H1 (cell line): ENCODE measurements at regions not wholly inside any gene's neighbourhood (a gene's known extent, or its start where the extent isn't known, plus 50 kb on each side); places are given as distances from the start of the nearest gene placed in this dataset.

Source experiments
- CTCF ChIA-PET: fragments of 300-600 bp; sonication (Branson Sonifier 250); formaldehyde crosslinking; loops from one replicate; lab custom pipeline; 2021; ENCODE audit not compliant: partially characterized antibody; lab: Charles Lee
- POLR2A ChIA-PET: fragments of 300-600 bp; sonication (Branson Sonifier 250); formaldehyde crosslinking; loops from one replicate; lab custom pipeline; 2021; ENCODE audit warnings: inconsistent platforms; ENCODE audit not compliant: partially characterized antibody; lab: Charles Lee
- DNase-seq, 2 experiments: peaks; one replicate each; pipeline versions ENCODE4 v3.0.0 to v3.0.0-alpha.2; 2010 to 2022; ENCODE audit warnings: low spot score in 2 of 2, low read depth in 1 of 2, mixed read lengths in 1 of 2
- FAIRE-seq: peaks from 2 replicates; lab custom pipeline; 2011; peaks lifted over from hg19 to GRCh38; lab: Jason Lieb, UNC
- H2AFZ ChIP-seq: 2 replicates; pipeline ENCODE4 v1.8.1; 2012; ENCODE audit warnings: low read length, inconsistent platforms
- H2AK5ac ChIP-seq: 2 replicates; pipeline ENCODE4 v1.6.1; 2013; ENCODE audit warnings: low read depth, low read length
- H2BK120ac ChIP-seq: replicated peaks from 2 replicates; pipeline ENCODE3; 2013; ENCODE audit warnings: low read depth, low read length, inconsistent platforms
- H2BK12ac ChIP-seq: 2 replicates; pipeline ENCODE4 v1.6.1; 2013; ENCODE audit warnings: low read depth, low read length
- H2BK15ac ChIP-seq: 2 replicates; pipeline ENCODE4 v1.6.1; 2013; ENCODE audit warnings: low read length
- H2BK20ac ChIP-seq: 2 replicates; pipeline ENCODE4 v1.6.1; 2013; ENCODE audit warnings: low read length
- H2BK5ac ChIP-seq: 2 replicates; pipeline ENCODE4 v1.6.1; 2013; ENCODE audit warnings: low read depth, low read length
- H3K14ac ChIP-seq: 2 replicates; pipeline ENCODE4 v1.6.1; 2013; ENCODE audit warnings: inconsistent platforms; ENCODE audit not compliant: insufficient read length
- H3K18ac ChIP-seq: 2 replicates; pipeline ENCODE4 v1.6.1; 2013; ENCODE audit warnings: low read length; ENCODE audit errors: extremely low read depth
- H3K23ac ChIP-seq: 2 replicates; pipeline ENCODE4 v1.6.1; 2013; ENCODE audit warnings: inconsistent platforms; ENCODE audit not compliant: insufficient read length
- H3K23me2 ChIP-seq: 2 replicates; pipeline ENCODE4 v1.6.1; 2013; ENCODE audit warnings: low read depth, low read length
- H3K27ac ChIP-seq: 2 replicates; pipeline ENCODE4 v1.6.1; 2011; ENCODE audit warnings: low read depth, low read length, inconsistent platforms
- H3K27me3 ChIP-seq, 4 experiments: replicated peaks in 1 of 4; 1 replicate in 1 of 4; 2 replicates in 3 of 4; pipeline versions ENCODE4 v1.6.1 to v1.8.1; 2011 to 2013; ENCODE audit warnings: low read length in 3 of 4, mild to moderate bottlenecking in 3 of 4, inconsistent platforms in 2 of 4, mixed read lengths in 2 of 4, moderate library complexity in 1 of 4; ENCODE audit not compliant: control insufficient read depth in 3 of 4, insufficient read depth in 3 of 4; ENCODE audit errors: extremely low read depth in 1 of 4
- H3K36me3 ChIP-seq, 4 experiments: 2 replicates each; pipeline versions ENCODE4 v1.6.1 to v1.8.1; 2011 to 2013; ENCODE audit warnings: mild to moderate bottlenecking in 4 of 4, low read length in 3 of 4, moderate library complexity in 2 of 4, control low read depth in 1 of 4, inconsistent platforms in 1 of 4; ENCODE audit not compliant: insufficient read depth in 4 of 4, control insufficient read depth in 2 of 4
- H3K4ac ChIP-seq: replicated peaks from 2 replicates; pipeline ENCODE3; 2013; ENCODE audit warnings: low read length, low read depth, mixed read lengths, inconsistent platforms; ENCODE audit not compliant: insufficient read length
- H3K4me1 ChIP-seq, 4 experiments: replicated peaks in 1 of 4; 1 replicate in 1 of 4; 2 replicates in 3 of 4; pipeline versions ENCODE4 v1.6.1 to v1.8.1; 2011 to 2013; ENCODE audit warnings: low read length in 3 of 4, inconsistent platforms in 2 of 4, mixed read lengths in 1 of 4; ENCODE audit not compliant: insufficient read depth in 4 of 4, control insufficient read depth in 3 of 4
- H3K4me2 ChIP-seq, 2 experiments: 2 replicates each; pipeline versions ENCODE4 v1.6.1 to v1.8.1; 2011 to 2013; ENCODE audit warnings: low read depth in 2 of 2, low read length in 2 of 2, control low read depth in 1 of 2, inconsistent platforms in 1 of 2, mild to moderate bottlenecking in 1 of 2; ENCODE audit not compliant: insufficient read depth in 1 of 2
- H3K4me3 ChIP-seq, 4 experiments: fragments of 200-600, 300-600 bp in 1 of 4; sonication (generic), shearing (Covaris generic), sonication (Bioruptor Twin) in 1 of 4; 2 replicates each; pipeline versions ENCODE4 v1.5.1 to v1.8.1; 2011 to 2016; ENCODE audit warnings: low read length in 4 of 4, low read depth in 3 of 4, control low read depth in 2 of 4, inconsistent platforms in 2 of 4, mild to moderate bottlenecking in 2 of 4, mixed read lengths in 1 of 4, moderate library complexity in 1 of 4; ENCODE audit not compliant: insufficient read depth in 2 of 4; ENCODE audit errors: extremely low read depth in 1 of 4
- H3K56ac ChIP-seq: replicated peaks from 2 replicates; pipeline ENCODE3; 2013; ENCODE audit warnings: low read depth, mild to moderate bottlenecking, mixed read lengths, low read length, inconsistent platforms; ENCODE audit not compliant: insufficient read length
- H3K79me1 ChIP-seq: 2 replicates; pipeline ENCODE4 v1.6.1; 2013; ENCODE audit warnings: low read depth, low read length, control low read depth
- H3K79me2 ChIP-seq, 2 experiments: 2 replicates each; pipeline versions ENCODE4 v1.6.1 to v1.8.1; 2012 to 2013; ENCODE audit warnings: low read length in 2 of 2, mild to moderate bottlenecking in 2 of 2, inconsistent platforms in 1 of 2; ENCODE audit not compliant: insufficient read depth in 2 of 2, control insufficient read depth in 1 of 2
- H3K9ac ChIP-seq, 4 experiments: replicated peaks in 1 of 4; 1 replicate in 1 of 4; 2 replicates in 3 of 4; pipeline versions ENCODE4 v1.6.1 to v1.8.1; 2011 to 2013; ENCODE audit warnings: low read depth in 3 of 4, low read length in 3 of 4, control low read depth in 2 of 4, mild to moderate bottlenecking in 2 of 4, moderate library complexity in 2 of 4, inconsistent platforms in 1 of 4; ENCODE audit errors: extremely low read depth in 1 of 4
- H3K9me3 ChIP-seq, 2 experiments: 2 replicates each; pipeline versions ENCODE4 v1.6.1 to v1.8.1; 2012 to 2013; ENCODE audit warnings: mild to moderate bottlenecking in 2 of 2, moderate library complexity in 2 of 2, control low read depth in 1 of 2, inconsistent platforms in 1 of 2, low read depth in 1 of 2, low read length in 1 of 2, mixed read lengths in 1 of 2; ENCODE audit not compliant: insufficient read depth in 2 of 2
- H4K20me1 ChIP-seq, 2 experiments: replicated peaks in 1 of 2; 2 replicates each; pipeline versions ENCODE3 to v1.8.1; 2011 to 2013; ENCODE audit warnings: inconsistent platforms in 2 of 2, low read length in 2 of 2, mild to moderate bottlenecking in 1 of 2; ENCODE audit not compliant: insufficient read depth in 2 of 2, control insufficient read depth in 1 of 2
- H4K5ac ChIP-seq: 2 replicates; pipeline ENCODE4 v1.6.1; 2013; ENCODE audit warnings: low read length, low read depth, mixed read lengths, inconsistent platforms; ENCODE audit not compliant: insufficient read length
- H4K8ac ChIP-seq: 2 replicates; pipeline ENCODE4 v1.8.0; 2013; ENCODE audit warnings: mild to moderate bottlenecking, moderate library complexity, low read length, inconsistent platforms; ENCODE audit not compliant: insufficient read depth; ENCODE audit errors: extremely low read depth
- H4K91ac ChIP-seq: replicated peaks from 2 replicates; pipeline ENCODE3; 2013; ENCODE audit warnings: low read length, mixed read lengths, inconsistent platforms; ENCODE audit not compliant: insufficient read length
- EP300 ChIP-seq, 2 experiments: IDR thresholded peaks; 1 replicate in 1 of 2; 2 replicates in 1 of 2; pipeline ENCODE4 v1.6.1; 2011 to 2012; ENCODE audit warnings: low read depth in 2 of 2, low read length in 2 of 2, mild to moderate bottlenecking in 2 of 2, borderline replicate concordance in 1 of 2, inconsistent platforms in 1 of 2, moderate library complexity in 1 of 2
- GTF2F1 ChIP-seq: IDR thresholded peaks from 2 replicates; pipeline ENCODE4 v1.6.1; 2012; ENCODE audit warnings: low read depth, low read length, improper control_type of control experiment, borderline replicate concordance
- JUN ChIP-seq: IDR thresholded peaks from 2 replicates; pipeline ENCODE4 v1.6.1; 2011; ENCODE audit warnings: low read depth, mild to moderate bottlenecking, improper control_type of control experiment, low read length
- KDM4A ChIP-seq: IDR thresholded peaks from one replicate; pipeline ENCODE4 v1.7.1; 2012; ENCODE audit warnings: low read depth, mild to moderate bottlenecking, moderate library complexity, low read length, inconsistent platforms; ENCODE audit not compliant: severe bottlenecking
- POLR2A ChIP-seq, 2 experiments: IDR thresholded peaks; 1 replicate in 1 of 2; 2 replicates in 1 of 2; pipeline ENCODE4 v1.6.1; 2011; ENCODE audit warnings: low read depth in 2 of 2, low read length in 2 of 2, mild to moderate bottlenecking in 2 of 2; ENCODE audit errors: control extremely low read depth in 1 of 2
- RAD21 ChIP-seq, 2 experiments: IDR thresholded peaks in 1 of 2; conservative IDR thresholded peaks in 1 of 2; 2 replicates each; pipeline ENCODE4 v1.6.1; 2011; ENCODE audit warnings: low read depth in 2 of 2, low read length in 2 of 2, improper control_type of control experiment in 1 of 2, inconsistent platforms in 1 of 2, mild to moderate bottlenecking in 1 of 2, moderate library complexity in 1 of 2
- RFX5 ChIP-seq: IDR thresholded peaks from 2 replicates; pipeline ENCODE4 v1.6.1; 2011; ENCODE audit warnings: low read depth, low read length, improper control_type of control experiment, borderline replicate concordance
- TAF7 ChIP-seq: optimal IDR thresholded peaks from 2 replicates; pipeline ENCODE3; 2011; ENCODE audit warnings: low read depth, mild to moderate bottlenecking, inconsistent platforms, low read length, moderate library complexity, borderline replicate concordance
- TCF12 ChIP-seq: IDR thresholded peaks from 2 replicates; pipeline ENCODE4 v1.6.1; 2011; ENCODE audit warnings: low read depth, mild to moderate bottlenecking, low read length
- WGBS, 2 experiments: shearing (Covaris generic) in 1 of 2; methylation state at CpG; one replicate each; pipeline versions ENCODE4 v1.1.6 to v1.1.7; 2013 to 2015; ENCODE audit warnings: low lambda C conversion rate in 2 of 2, mixed read lengths in 2 of 2, inconsistent platforms in 1 of 2, low coverage in 1 of 2, missing lambda C conversion rate in 1 of 2; ENCODE audit not compliant: insufficient replicate concordance in 2 of 2, insufficient coverage in 1 of 2, insufficient read length in 1 of 2; ENCODE audit errors: extremely low coverage in 1 of 2, missing lambda C conversion rate in 1 of 2; 5-methylcytosine and 5-hydroxymethylcytosine counted together
- TF ChIP-seq, protein P1 (sequence below), 3 experiments: IDR thresholded peaks; 1 replicate in 2 of 3; 2 replicates in 1 of 3; pipeline versions ENCODE4 v1.5.1 to v1.6.1; 2011; ENCODE audit warnings: low read length in 3 of 3, mild to moderate bottlenecking in 3 of 3, inconsistent platforms in 2 of 3, low read depth in 1 of 3, moderate library complexity in 1 of 3; ENCODE audit not compliant: insufficient read depth in 1 of 3; ENCODE audit errors: control extremely low read depth in 1 of 3
- TF ChIP-seq, protein P2 (sequence below): IDR thresholded peaks from 2 replicates; pipeline ENCODE4 v1.6.1; 2012; ENCODE audit warnings: inconsistent platforms

DNA sequence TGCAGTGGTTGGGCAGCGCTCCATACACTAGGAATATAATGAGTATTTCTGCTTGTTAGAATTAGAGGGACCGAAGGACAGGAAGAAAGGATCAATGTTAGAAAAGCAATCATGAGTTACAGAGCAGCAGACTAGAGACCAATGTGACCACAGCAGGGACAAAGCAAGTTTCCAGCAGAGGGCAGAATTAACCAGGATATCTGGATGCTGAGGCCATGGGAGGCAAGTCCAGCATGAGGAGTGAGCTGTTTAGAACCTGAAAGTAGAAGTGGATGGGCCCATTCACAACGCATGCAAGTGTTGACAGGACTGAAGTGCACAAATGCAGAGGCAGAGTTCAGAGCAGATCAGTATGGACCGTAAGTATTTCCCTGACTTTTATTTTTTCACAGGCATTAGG is 910.4 kb upstream of the GYPC start:
- H4K8ac ChIP-seq: no peak overlapping the region
- TF ChIP-seq TAF7 (no peak), RAD21 (IDR thresholded peaks at IDR 0.05 in 1 of 2, conservative IDR thresholded peaks at IDR 0.05 in 1 of 2; ENCODE audit: low read depth in 2 of 2, low read length in 2 of 2) (peak; percentile 97 to 99), JUN (no peak), RFX5 (no peak), GTF2F1 (no peak), TCF12 (no peak), POLR2A (IDR thresholded peaks at IDR 0.05; ENCODE audit: control extremely low read depth in 1 of 2, low read depth in 2 of 2, low read length in 2 of 2) (no peak), KDM4A (no peak), EP300 (IDR thresholded peaks at IDR 0.05; ENCODE audit: borderline replicate concordance in 1 of 2, low read depth in 2 of 2, low read length in 2 of 2) (peak in 1 of 2 experiments; percentile 25; a peak in 1 of 3 replicates)
- TF ChIP-seq, protein P1, sequence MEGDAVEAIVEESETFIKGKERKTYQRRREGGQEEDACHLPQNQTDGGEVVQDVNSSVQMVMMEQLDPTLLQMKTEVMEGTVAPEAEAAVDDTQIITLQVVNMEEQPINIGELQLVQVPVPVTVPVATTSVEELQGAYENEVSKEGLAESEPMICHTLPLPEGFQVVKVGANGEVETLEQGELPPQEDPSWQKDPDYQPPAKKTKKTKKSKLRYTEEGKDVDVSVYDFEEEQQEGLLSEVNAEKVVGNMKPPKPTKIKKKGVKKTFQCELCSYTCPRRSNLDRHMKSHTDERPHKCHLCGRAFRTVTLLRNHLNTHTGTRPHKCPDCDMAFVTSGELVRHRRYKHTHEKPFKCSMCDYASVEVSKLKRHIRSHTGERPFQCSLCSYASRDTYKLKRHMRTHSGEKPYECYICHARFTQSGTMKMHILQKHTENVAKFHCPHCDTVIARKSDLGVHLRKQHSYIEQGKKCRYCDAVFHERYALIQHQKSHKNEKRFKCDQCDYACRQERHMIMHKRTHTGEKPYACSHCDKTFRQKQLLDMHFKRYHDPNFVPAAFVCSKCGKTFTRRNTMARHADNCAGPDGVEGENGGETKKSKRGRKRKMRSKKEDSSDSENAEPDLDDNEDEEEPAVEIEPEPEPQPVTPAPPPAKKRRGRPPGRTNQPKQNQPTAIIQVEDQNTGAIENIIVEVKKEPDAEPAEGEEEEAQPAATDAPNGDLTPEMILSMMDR (IDR thresholded peaks at IDR 0.05; ENCODE audit: control extremely low read depth in 1 of 3, insufficient read depth in 1 of 3, low read depth in 1 of 3, low read length in 3 of 3): peak; percentile 50 to 89 (median 80)
- TF ChIP-seq, protein P2, sequence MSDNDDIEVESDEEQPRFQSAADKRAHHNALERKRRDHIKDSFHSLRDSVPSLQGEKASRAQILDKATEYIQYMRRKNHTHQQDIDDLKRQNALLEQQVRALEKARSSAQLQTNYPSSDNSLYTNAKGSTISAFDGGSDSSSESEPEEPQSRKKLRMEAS: peak; percentile 37; the same call in 1 of the 2 replicates

More for the DNA sequence above, 910.4 kb upstream of the GYPC start:
- Histone ChIP-seq H2BK120ac (no peak overlapping the region), H4K91ac (no peak overlapping the region), H3K56ac (no peak overlapping the region), H3K27me3 (no peaks in the 10 kb centered on the region), H2BK5ac (no peak overlapping the region), H4K5ac (no peak overlapping the region), H3K23me2 (no peaks in the 10 kb centered on the region), H3K4me3 (no peak overlapping the region), H3K27ac (no peak overlapping the region), H3K36me3 (no peaks in the 10 kb centered on the region), H2AFZ (0 out of 2 replicates have a peak overlapping the region, but pooled peaks have one; percentile 21), H2AK5ac (no peak overlapping the region), H3K79me2 (no peaks in the 10 kb centered on the region), H3K4me1 (peaks cover 0 to 3% (median 1%) of the 10 kb centered on the region in 4 experiments; a peak in 2 of 7 replicates), H3K9me3 (no peaks in the 10 kb centered on the region), H3K18ac (no peak overlapping the region), H2BK20ac (no peak overlapping the region), H3K4me2 (no peak overlapping the region), H3K4ac (no peak overlapping the region), H3K23ac (no peak overlapping the region), H2BK15ac (no peak overlapping the region), H3K14ac (no peak overlapping the region), H2BK12ac (no peak overlapping the region), H3K79me1 (no peaks in the 10 kb centered on the region), H4K20me1 (no peaks in the 10 kb centered on the region), H3K9ac (no peak overlapping the region)
- CTCF ChIA-PET: interaction anchor here (0.5 to 2.1 kb wide), 22 partner anchors 10 to 1040 kb away, joined by 3 to 12 read pairs (median 3); no protein-coding TSS in a partner anchor
- DNase-seq: peak; percentile 60 to 62
- POLR2A ChIA-PET: no interaction called here
- peak; percentile 95 for FAIRE-seq
- 52% methylated on average over 4 of the region's 4 CpGs; no CpG with 5 or more reads in 1 of the 2 experiments for WGBS, 2 experiments
